Prostate gland (tissue), 2 donors: ENCODE measurements at regions not wholly inside any gene's neighbourhood (a gene's known extent, or its start where the extent isn't known, plus 50 kb on each side); places are given as distances from the start of the nearest gene placed in this dataset.

Experiments used
- DNase-seq: peaks from one replicate; pipeline ENCODE4 v3.0.0-alpha.2; 2019; ENCODE audit warnings: low spot score
- H3K27ac ChIP-seq, 2 donors: fragments of 200-600 bp; sonication (generic); 2 replicates each; pipeline ENCODE4 v1.5.1; 2017 to 2019
- H3K27me3 ChIP-seq: fragments of 200-600 bp; sonication (generic); replicated peaks from 2 replicates; pipeline ENCODE4 v1.5.1; 2019; ENCODE audit not compliant: insufficient read depth
- H3K36me3 ChIP-seq, 2 donors: fragments of 200-600 bp; sonication (generic); 1 replicate in 1 of 2; 2 replicates in 1 of 2; pipeline versions ENCODE4 v1.5.1 to v1.8.1; 2017 to 2019
- H3K4me1 ChIP-seq: fragments of 200-600 bp; sonication (generic); replicated peaks from 2 replicates; pipeline ENCODE4 v1.5.1; 2019
- H3K4me3 ChIP-seq, 2 donors: fragments of 200-600 bp; sonication (generic); 2 replicates each; pipeline ENCODE4 v1.5.1; 2017 to 2019
- H3K9me3 ChIP-seq: fragments of 200-600 bp; sonication (generic); 2 replicates; pipeline ENCODE4 v1.5.1; 2017
- POLR2A ChIP-seq: fragments of 450-650 bp; IDR thresholded peaks from one replicate; pipeline ENCODE4 v1.6.1; 2016; ENCODE audit warnings: antibody characterized with exemption, mild to moderate bottlenecking
- POLR2AphosphoS5 ChIP-seq: sonication (generic); formaldehyde crosslinking; IDR thresholded peaks from one replicate; pipeline ENCODE4 v1.6.1; 2017; ENCODE audit warnings: antibody characterized with exemption
- WGBS: methylation state at CpG from one replicate; pipeline ENCODE4 v1.1.5; 2018; 5-methylcytosine and 5-hydroxymethylcytosine counted together
- intact Hi-C: fragments of 100-400 bp; cut with DNase I; formaldehyde crosslinking; loops from one replicate; pipeline ENCODE4 v1.14.2; 2022
- TF ChIP-seq, protein P1 (sequence below), 4 experiments: fragments of 200-600 bp in 2 of 4; fragments of 450-650 bp in 2 of 4; sonication (generic) in 2 of 4; IDR thresholded peaks; 1 replicate in 3 of 4; 2 replicates in 1 of 4; pipeline ENCODE4 v1.5.1; 2016 to 2019; ENCODE audit warnings: antibody characterized with exemption in 4 of 4, mild to moderate bottlenecking in 2 of 4, moderate library complexity in 2 of 4

DNA sequence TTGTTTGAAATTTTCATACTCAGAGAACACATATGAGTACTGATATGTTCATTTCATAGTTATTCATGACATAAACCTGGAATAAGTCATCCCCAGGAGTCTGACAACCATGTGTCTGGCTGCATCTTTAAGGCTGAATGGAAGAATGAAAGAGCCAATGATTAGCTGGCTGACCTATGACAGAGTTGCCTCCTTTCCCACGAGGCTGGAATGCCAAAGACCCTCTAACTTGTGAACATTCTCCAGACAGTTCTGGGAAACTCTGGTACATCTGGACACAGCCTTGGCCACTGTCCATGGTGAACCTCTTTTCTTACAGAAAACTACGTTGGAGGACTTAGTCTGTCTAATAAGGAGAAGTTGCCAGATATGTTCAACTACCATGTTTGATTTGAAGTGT lies 380.8 kb upstream of the MKI67 start:
- intact Hi-C loops: no loop called here
- H3K36me3 ChIP-seq: no peaks in the 10 kb centered on the region
- no peak for TF ChIP-seq POLR2AphosphoS5
- no peak for TF ChIP-seq POLR2A
- TF ChIP-seq, protein P1, sequence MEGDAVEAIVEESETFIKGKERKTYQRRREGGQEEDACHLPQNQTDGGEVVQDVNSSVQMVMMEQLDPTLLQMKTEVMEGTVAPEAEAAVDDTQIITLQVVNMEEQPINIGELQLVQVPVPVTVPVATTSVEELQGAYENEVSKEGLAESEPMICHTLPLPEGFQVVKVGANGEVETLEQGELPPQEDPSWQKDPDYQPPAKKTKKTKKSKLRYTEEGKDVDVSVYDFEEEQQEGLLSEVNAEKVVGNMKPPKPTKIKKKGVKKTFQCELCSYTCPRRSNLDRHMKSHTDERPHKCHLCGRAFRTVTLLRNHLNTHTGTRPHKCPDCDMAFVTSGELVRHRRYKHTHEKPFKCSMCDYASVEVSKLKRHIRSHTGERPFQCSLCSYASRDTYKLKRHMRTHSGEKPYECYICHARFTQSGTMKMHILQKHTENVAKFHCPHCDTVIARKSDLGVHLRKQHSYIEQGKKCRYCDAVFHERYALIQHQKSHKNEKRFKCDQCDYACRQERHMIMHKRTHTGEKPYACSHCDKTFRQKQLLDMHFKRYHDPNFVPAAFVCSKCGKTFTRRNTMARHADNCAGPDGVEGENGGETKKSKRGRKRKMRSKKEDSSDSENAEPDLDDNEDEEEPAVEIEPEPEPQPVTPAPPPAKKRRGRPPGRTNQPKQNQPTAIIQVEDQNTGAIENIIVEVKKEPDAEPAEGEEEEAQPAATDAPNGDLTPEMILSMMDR (IDR thresholded peaks at IDR 0.05): no peak
- no peak overlapping the region for H3K27ac ChIP-seq
- DNase-seq: no peak
- H3K4me3 ChIP-seq: no peak overlapping the region
- H3K4me1 ChIP-seq: no peaks in the 10 kb centered on the region
- WGBS: 52% methylated on average over 2 of the region's 2 CpGs
- no peaks in the 10 kb centered on the region for H3K9me3 ChIP-seq
- no peaks in the 10 kb centered on the region for H3K27me3 ChIP-seq

- Histone ChIP-seq H3K36me3 (no peaks in the 10 kb centered on the region), H3K4me1 (no peaks in the 10 kb centered on the region), H3K27ac (no peak overlapping the region), H3K27me3 (no peaks in the 10 kb centered on the region), H3K4me3 (no peak overlapping the region), H3K9me3 (no peaks in the 10 kb centered on the region)
- DNase-seq: no peak
- WGBS: 53% methylated on average over 11 of the region's 11 CpGs
- no peak for TF ChIP-seq POLR2A
- TF ChIP-seq, protein P1 (IDR thresholded peaks at IDR 0.05): no peak
- no peak for TF ChIP-seq POLR2AphosphoS5
- intact Hi-C loops: no loop called here
Observed at GRCh38 chr10:128511284-128511683, 385.1 kb upstream of the MKI67 start.

GRCh38 chr10:128512767-128513166 lies 386.5 kb upstream of the MKI67 start:
- Histone ChIP-seq H3K4me1 (no peaks in the 10 kb centered on the region), H3K4me3 (no peak overlapping the region), H3K9me3 (no peaks in the 10 kb centered on the region), H3K36me3 (no peaks in the 10 kb centered on the region), H3K27me3 (no peaks in the 10 kb centered on the region), H3K27ac (no peak overlapping the region)
- TF ChIP-seq, protein P1 (IDR thresholded peaks at IDR 0.05): no peak
- 91% methylated on average over 7 of the region's 7 CpGs for WGBS
- intact Hi-C loops: no loop called here
- DNase-seq: no peak

DNA sequence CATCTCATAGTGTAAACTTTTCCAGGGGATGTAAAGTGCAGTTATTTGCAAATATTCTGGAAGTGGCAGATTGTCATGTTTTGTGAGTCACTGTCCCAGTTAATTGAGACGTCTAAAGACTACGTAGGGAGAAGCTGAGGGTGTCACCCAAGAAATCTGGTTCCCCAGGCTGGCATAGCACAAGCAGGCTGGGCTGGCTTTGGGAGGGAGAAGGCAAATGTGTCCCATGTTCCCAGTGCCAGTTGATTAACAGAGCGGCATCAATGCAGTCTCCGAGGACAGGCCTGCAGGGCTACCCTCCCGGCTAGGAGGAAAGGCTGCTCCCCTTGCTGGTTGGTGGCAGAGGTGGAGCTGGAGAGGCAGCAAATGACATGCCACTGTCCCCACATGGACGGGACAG lies 388.3 kb upstream of the MKI67 start:
- Histone ChIP-seq H3K9me3 (no peaks in the 10 kb centered on the region), H3K4me1 (no peaks in the 10 kb centered on the region), H3K27ac (no peak overlapping the region), H3K27me3 (no peaks in the 10 kb centered on the region), H3K4me3 (no peak overlapping the region), H3K36me3 (no peaks in the 10 kb centered on the region)
- TF ChIP-seq POLR2AphosphoS5 (no peak), POLR2A (no peak)
- TF ChIP-seq, protein P1 (IDR thresholded peaks at IDR 0.05): no peak
- 69% methylated on average over 6 of the region's 6 CpGs for WGBS
- no peak for DNase-seq
- intact Hi-C loops: no loop called here

- TF ChIP-seq, protein P1 (IDR thresholded peaks at IDR 0.05): no peak
- no peak for TF ChIP-seq POLR2A
- TF ChIP-seq POLR2AphosphoS5: no peak
- WGBS: 92% methylated on average over 3 of the region's 3 CpGs
- Histone ChIP-seq H3K4me3 (no peak overlapping the region), H3K4me1 (no peaks in the 10 kb centered on the region), H3K27me3 (no peaks in the 10 kb centered on the region), H3K27ac (no peak overlapping the region), H3K9me3 (no peaks in the 10 kb centered on the region), H3K36me3 (no peaks in the 10 kb centered on the region)
- DNase-seq: no peak
- intact Hi-C loops: no loop called here
Observed at GRCh38 chr10:128516180-128516579, 390.0 kb upstream of the MKI67 start.
